Gastroesophageal sphincter (tissue), 4 donors: ENCODE measurements at regions not wholly inside any gene's neighbourhood (a gene's known extent, or its start where the extent isn't known, plus 50 kb on each side); places are given as distances from the start of the nearest gene placed in this dataset.

Experiments used
- ATAC-seq: fragments of 150-250 bp; one replicate; pipeline ENCODE4 v1.9.1; 2016; ENCODE audit warnings: mild to moderate bottlenecking, moderate library complexity
- H3K27ac ChIP-seq, 4 donors: fragments of 200-600 bp; sonication (generic) in 3 of 4; 1 replicate in 3 of 4; 2 replicates in 1 of 4; pipeline ENCODE4 v1.5.1; 2016 to 2019
- H3K27me3 ChIP-seq: fragments of 200-600 bp; sonication (generic); one replicate; pipeline ENCODE4 v1.5.1; 2019
- H3K36me3 ChIP-seq, 2 donors: fragments of 200-600 bp; sonication (generic); one replicate each; pipeline ENCODE4 v1.5.1; 2019; ENCODE audit warnings: control low read depth in 1 of 2
- H3K4me1 ChIP-seq, 3 donors: fragments of 200-600 bp; sonication (generic); 1 replicate in 2 of 3; 2 replicates in 1 of 3; pipeline ENCODE4 v1.5.1; 2016 to 2019; ENCODE audit warnings: control low read depth in 2 of 3
- H3K4me3 ChIP-seq, 2 donors: fragments of 200-600 bp; sonication (generic); one replicate each; pipeline ENCODE4 v1.5.1; 2019; ENCODE audit warnings: mild to moderate bottlenecking in 1 of 2, moderate library complexity in 1 of 2
- H3K9me3 ChIP-seq, 3 donors: fragments of 200-600 bp; sonication (generic); one replicate each; pipeline ENCODE4 v1.5.1; 2017 to 2019; ENCODE audit warnings: control low read depth in 2 of 3
- CTCF ChIP-seq, 4 experiments: fragments of 200-600 bp in 2 of 4; fragments of 450-650 bp in 2 of 4; sonication (generic) in 1 of 4; IDR thresholded peaks; one replicate each; pipeline ENCODE4 v1.5.1; 2017 to 2019; ENCODE audit warnings: antibody characterized with exemption in 4 of 4, mild to moderate bottlenecking in 2 of 4, moderate library complexity in 2 of 4
- EP300 ChIP-seq: sonication (generic); formaldehyde crosslinking; IDR thresholded peaks from one replicate; pipeline ENCODE4 v1.6.1; 2017; ENCODE audit warnings: antibody characterized with exemption, mild to moderate bottlenecking
- POLR2A ChIP-seq, 2 donors: fragments of 450-650 bp; IDR thresholded peaks; one replicate each; pipeline ENCODE4 v1.6.1; 2017; ENCODE audit warnings: antibody characterized with exemption in 2 of 2, mild to moderate bottlenecking in 2 of 2, moderate library complexity in 1 of 2
- POLR2AphosphoS5 ChIP-seq: sonication (generic); formaldehyde crosslinking; IDR thresholded peaks from one replicate; pipeline ENCODE4 v1.6.1; 2017; ENCODE audit warnings: antibody characterized with exemption
- WGBS, 2 donors: methylation state at CpG; one replicate each; pipeline ENCODE4 v1.1.5; 2018; ENCODE audit warnings: low coverage in 1 of 2; 5-methylcytosine and 5-hydroxymethylcytosine counted together

GRCh38 chr14:62189698-62190097 lies 427.5 kb downstream of the SNAPC1 start:
- no peak for ATAC-seq
- WGBS, 2 donors: 0% methylated on average over 1 of the region's 1 CpG

GRCh38 chr14:62206456-62206855 lies 444.2 kb downstream of the SNAPC1 start:
- no peak overlapping the region for H3K27ac ChIP-seq
- no peaks in the 10 kb centered on the region for H3K36me3 ChIP-seq
- no peaks in the 10 kb centered on the region for H3K4me1 ChIP-seq
- H3K27me3 ChIP-seq: no peaks in the 10 kb centered on the region
- no peak for TF ChIP-seq POLR2AphosphoS5
- TF ChIP-seq POLR2A (IDR thresholded peaks at IDR 0.05): no peak
- no peak for TF ChIP-seq CTCF (IDR thresholded peaks at IDR 0.05)
- no peak for TF ChIP-seq EP300
- no peak for ATAC-seq
- H3K9me3 ChIP-seq: peaks cover 0 to 10% (median 0%) of the 10 kb centered on the region in 3 donors
- 70 to 74% methylated on average over 2 to 3 of the region's 3 CpGs for WGBS, 2 donors
- H3K4me3 ChIP-seq: no peak overlapping the region

More at GRCh38 chr14:62189698-62190097, 427.5 kb downstream of the SNAPC1 start:
- Histone ChIP-seq H3K27ac (no peak overlapping the region), H3K27me3 (no peaks in the 10 kb centered on the region), H3K4me1 (no peaks in the 10 kb centered on the region), H3K4me3 (no peak overlapping the region), H3K36me3 (no peaks in the 10 kb centered on the region), H3K9me3 (no peaks in the 10 kb centered on the region)
- TF ChIP-seq EP300 (no peak), CTCF (IDR thresholded peaks at IDR 0.05) (no peak), POLR2A (IDR thresholded peaks at IDR 0.05) (no peak), POLR2AphosphoS5 (no peak)

GRCh38 chr14:62209287-62209899 lies 447.2 kb downstream of the SNAPC1 start:
- ATAC-seq: no peak
- H3K4me1 ChIP-seq: no peaks in the 10 kb centered on the region
- H3K27me3 ChIP-seq: no peaks in the 10 kb centered on the region
- H3K36me3 ChIP-seq: no peaks in the 10 kb centered on the region
- H3K9me3 ChIP-seq: peaks cover 0 to 7% (median 0%) of the 10 kb centered on the region in 3 donors
- no peak overlapping the region for H3K27ac ChIP-seq
- TF ChIP-seq POLR2A (IDR thresholded peaks at IDR 0.05) (no peak), CTCF (IDR thresholded peaks at IDR 0.05) (no peak), POLR2AphosphoS5 (no peak), EP300 (no peak)
- 17 to 52% methylated on average over 3 of the region's 3 CpGs for WGBS, 2 donors
- no peak overlapping the region for H3K4me3 ChIP-seq

- Histone ChIP-seq H3K9me3 (no peaks in the 10 kb centered on the region), H3K4me1 (no peaks in the 10 kb centered on the region), H3K36me3 (no peaks in the 10 kb centered on the region), H3K27me3 (no peaks in the 10 kb centered on the region), H3K27ac (no peak overlapping the region), H3K4me3 (no peak overlapping the region)
- no peak for ATAC-seq
- WGBS, 2 donors: 8 to 19% methylated on average over 3 of the region's 3 CpGs
- TF ChIP-seq POLR2A (IDR thresholded peaks at IDR 0.05) (no peak), EP300 (no peak), POLR2AphosphoS5 (no peak), CTCF (IDR thresholded peaks at IDR 0.05) (no peak)
Observed at GRCh38 chr14:62213516-62213915, 451.3 kb downstream of the SNAPC1 start.

GRCh38 chr14:62216121-62216520 lies 453.9 kb downstream of the SNAPC1 start:
- TF ChIP-seq EP300 (no peak), CTCF (IDR thresholded peaks at IDR 0.05) (no peak), POLR2AphosphoS5 (no peak), POLR2A (IDR thresholded peaks at IDR 0.05) (no peak)
- H3K27me3 ChIP-seq: no peaks in the 10 kb centered on the region
- no peak overlapping the region for H3K27ac ChIP-seq
- ATAC-seq: no peak
- 100% methylated on average over 1 of the region's 4 CpGs; no CpG with 5 or more reads in 1 of the 2 donors for WGBS, 2 donors
- no peaks in the 10 kb centered on the region for H3K4me1 ChIP-seq
- no peak overlapping the region for H3K4me3 ChIP-seq
- no peaks in the 10 kb centered on the region for H3K36me3 ChIP-seq
- H3K9me3 ChIP-seq: no peaks in the 10 kb centered on the region
